Activated CD8-positive, alpha-beta memory T cell treated with anti-CD3 and anti-CD28 coated beads, Interleukin-2, amount 50 U/mL, for 4 hours (primary cell): ENCODE measurements at regions not wholly inside any gene's neighbourhood (a gene's known extent, or its start where the extent isn't known, plus 50 kb on each side); places are given as distances from the start of the nearest gene placed in this dataset.

ENCODE experiments used
- DNase-seq: peaks from one replicate; pipeline ENCODE4 v3.0.0-alpha.2; 2020

DNA sequence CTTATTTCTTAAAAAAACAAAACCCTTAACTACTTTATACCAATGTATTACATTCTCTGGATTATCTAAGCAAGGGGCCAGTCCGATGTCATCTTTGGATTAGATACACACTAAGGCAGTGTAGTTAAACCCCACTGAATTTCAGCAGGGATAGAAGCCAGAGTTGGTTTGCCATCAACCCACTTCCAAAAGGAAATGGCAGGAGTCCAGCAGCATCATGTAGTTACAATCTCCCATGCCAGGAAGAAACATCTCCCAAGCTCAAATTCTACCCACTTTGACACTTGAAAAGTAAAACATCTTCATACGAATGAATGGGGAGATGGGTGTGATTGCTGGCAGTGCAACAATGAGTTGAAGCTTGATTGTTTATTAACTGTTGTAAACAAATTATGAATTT, 203.5 kb upstream of the PLXNC1 start:
- no peak for DNase-seq

GRCh38 chr12:93946542-93947150, 201.7 kb upstream of the PLXNC1 start:
- no peak for DNase-seq

DNA sequence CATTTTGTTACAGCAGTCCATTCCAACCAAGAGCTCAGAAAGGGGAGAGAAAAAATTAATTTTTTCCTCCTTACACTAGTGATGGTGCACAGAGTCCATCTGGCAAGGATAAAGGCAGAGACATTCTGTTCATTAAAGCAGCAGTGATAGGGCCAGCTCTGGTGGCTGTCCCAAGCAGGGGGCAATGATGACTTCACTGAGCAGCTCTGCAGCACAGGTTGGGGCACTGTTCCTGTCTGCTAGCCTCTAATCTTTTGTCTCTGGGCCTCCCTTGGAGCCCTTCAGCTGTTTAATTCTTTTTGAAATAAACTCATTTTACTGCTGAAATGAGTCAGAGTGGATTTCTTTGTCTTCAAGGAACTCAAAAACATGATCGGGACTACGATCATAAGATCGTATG, 200.9 kb upstream of the PLXNC1 start:
- no peak for DNase-seq

GRCh38 chr12:93950311-93950710, 198.1 kb upstream of the PLXNC1 start:
- DNase-seq, result no peak

DNA sequence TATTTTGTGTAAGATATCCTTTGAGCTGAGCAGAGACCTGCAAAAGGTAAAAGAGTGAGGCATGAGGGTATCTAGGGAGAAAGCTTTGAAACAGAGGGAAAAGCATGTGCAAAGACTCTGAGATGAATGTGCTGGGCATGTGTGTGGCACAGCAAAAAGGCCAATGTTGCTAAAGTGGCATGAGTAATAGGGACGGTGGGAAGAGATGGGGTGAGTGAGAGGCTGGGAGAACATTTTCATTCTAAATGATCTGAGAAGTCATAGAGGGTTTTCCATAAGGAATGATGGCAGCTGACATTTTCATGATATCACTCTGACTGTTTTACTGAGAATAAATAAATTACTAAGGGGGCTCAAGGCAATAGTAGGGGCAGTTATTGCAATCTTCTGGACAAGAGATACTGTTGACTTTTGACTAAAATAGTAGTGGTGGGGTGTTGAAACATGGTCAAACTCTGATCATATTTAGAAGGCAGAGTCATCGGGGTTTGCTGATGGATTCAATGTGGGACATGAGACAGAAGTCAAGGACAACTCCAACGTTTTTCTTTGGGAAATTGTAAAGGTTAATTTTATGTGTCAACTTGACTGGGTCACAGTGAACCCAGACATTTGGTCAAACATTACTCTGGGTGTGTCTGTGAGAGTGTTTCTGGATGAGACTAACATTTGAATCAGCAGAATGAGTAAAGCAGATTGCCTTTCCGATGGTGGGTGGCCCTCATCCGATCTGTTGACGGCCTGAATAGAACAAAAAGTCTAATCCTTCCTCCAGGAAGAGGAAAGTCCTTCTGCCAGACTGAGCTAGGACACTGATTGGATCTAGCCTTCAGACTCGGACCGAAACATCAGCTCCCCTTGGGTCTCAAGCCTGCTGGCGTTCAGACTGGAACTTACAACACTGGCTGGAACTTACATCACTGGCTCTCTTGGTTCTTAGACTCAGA, 193.9 kb upstream of the PLXNC1 start:
- no peak for DNase-seq

DNA sequence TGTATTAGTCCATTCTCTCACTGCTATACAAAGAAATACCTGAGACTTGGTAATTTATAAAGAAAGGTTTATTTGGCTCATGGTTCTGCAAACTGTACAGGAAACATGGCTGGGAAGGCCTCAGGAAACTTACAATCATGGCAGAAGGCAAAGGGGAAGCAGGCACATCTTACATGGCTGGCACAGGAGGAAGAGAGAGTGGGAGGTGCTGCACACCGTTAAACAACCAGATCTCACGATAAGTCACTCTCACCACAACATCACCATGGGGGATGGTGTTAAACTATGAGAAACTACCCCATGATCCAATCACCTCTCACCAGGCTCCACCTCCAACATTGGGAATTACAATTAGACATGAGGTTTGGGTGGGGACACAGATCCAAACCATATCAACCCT, 191.8 kb upstream of the PLXNC1 start:
- no peak for DNase-seq

DNA sequence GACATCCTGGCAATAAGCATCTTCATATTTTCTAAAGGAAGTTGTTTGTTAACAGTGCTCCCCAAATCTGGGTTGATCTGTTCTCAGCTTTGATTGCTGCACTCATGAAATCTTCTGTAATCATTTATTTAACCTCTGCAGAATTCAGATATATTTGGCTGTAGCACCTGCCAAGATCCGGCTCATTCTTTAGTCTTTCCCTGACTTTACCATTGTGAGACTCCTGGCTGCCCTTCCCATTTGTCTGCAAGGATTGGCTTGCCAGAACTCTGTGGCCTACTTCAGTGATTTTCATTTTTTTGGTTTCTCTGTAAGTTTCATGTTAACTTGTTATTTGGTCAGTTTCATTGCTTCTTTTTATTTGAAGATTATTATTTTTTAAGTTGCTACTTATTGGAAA, 191.2 kb upstream of the PLXNC1 start:
- DNase-seq, result no peak

DNA sequence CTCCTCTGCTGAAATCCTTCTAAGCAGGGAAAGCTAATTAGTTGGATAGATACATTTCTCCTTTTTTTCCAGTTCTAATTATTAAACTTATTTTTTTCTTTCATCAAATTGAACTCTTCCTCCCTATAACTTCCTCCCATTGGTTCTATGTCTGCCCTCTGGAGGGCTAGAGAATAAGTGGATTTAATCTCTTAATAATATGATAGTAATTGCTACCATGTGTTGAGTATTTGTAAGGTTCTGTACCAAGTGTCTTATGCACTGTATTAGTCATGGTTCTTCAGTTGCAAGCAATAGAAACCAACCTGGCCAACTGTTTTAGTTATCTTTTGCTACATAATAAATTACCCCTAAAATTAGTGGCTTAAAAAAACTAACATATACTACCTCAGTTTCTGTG, 190.5 kb upstream of the PLXNC1 start:
- no peak for DNase-seq

DNA sequence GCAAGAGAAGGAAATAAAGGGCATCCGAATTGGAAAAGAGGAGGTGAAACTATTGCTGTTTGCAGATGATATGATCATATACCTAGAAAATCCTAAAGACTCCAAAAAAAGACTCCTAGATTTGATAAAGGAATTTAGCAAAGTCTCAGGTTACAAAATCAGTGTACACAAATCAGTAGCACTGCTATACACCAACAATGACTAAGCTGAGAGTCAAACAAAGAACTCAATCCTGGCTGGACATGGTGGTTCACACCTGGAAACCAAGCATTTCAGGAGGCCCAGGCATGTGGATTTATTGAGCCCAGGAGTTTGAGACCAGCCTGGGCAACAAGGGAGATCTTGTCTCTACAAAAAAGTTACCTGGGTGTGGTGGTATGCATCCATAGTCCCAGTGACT, 188.7 kb upstream of the PLXNC1 start:
- DNase-seq, result no peak

DNA sequence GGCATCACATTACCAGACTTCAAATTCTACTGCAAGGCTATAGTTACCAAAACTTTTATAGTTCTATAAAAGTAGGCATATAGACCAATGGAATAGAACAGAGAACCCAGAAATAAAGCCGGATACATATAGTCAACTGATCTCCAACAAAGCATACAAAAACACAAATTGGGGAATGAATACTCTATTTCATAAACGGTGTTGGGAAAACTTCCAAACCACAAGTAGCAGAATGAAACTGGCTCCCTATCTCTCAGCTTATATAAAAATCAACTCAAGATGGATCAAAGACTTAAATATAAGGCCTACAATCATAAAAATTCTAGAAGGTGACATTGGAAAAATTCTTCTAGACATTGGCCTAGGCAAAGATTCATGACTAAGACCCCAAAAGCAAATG, 187.9 kb upstream of the PLXNC1 start:
- DNase-seq, result no peak

- DNase-seq, result no peak
Measured at GRCh38 chr12:93962336-93962735, 186.0 kb upstream of the PLXNC1 start.

DNA sequence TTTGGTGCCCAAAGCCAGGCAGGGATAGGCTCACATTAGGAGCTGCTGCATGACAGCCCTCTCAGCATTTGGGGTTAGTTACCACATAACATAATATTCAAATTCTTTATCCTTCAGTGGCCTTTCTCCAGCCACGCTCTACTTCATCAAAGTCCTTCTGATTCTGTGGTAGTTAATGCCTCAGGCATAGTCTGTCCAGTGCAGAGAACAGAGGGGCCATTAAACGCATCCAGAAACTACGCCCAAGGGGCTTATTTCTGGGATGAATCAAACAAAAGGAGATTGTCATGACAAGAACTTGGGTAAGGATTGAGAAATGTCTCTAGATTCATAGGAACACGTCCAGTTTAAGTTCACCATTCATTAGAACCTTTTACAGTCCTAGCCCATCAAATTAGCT, 183.4 kb upstream of the PLXNC1 start:
- DNase-seq, result no peak

DNA sequence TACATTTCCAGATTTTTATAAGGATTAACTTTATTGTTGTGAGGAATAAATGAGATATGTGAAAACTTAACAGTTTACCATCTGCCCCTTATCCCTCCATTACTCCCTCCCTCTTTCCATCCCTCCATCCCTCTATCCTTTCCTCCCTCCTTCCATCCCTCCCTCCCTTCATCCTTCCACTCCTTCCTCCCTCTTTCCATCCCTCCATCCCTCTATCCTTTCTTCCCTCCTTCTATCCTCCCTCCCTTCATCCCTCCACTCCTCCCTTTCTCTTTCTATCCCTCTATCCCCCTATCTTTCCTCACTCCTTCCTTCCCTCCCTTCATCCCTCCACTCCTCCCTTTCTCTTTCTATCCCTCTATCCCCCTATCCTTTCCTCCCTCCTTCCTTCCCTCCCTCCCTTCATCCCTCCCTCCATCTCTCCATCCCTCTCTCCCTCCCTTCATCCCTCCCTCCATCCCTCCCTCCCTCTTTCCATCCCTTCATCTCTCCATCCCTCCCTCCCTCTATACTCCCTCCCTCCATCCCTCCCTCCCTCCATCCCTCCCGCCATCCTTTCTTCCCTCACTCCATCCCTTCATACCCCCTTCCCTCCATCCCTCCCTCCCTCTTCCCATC, 181.8 kb upstream of the PLXNC1 start:
- no peak for DNase-seq

DNA sequence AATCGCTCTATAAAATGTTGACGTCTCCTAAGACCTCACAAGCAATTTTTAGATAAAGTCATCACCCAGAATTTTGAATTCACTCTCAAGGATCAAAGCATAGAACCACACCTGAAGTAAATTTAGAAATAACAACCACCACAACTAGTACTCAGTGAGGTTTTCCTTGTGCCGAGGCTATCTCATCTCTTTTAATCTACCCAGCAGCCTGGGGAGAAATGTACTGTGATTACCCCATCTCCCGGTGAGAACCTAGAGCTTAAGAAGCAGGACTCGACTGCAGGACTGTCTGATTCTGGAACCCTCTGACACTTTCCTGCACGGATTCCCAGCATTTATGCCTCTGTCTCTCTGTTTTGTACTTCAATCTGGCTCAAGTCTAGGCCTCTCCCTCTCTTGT, 180.9 kb upstream of the PLXNC1 start:
- no peak for DNase-seq

GRCh38 chr12:93968536-93969285, 179.7 kb upstream of the PLXNC1 start:
- DNase-seq, result no peak

DNA sequence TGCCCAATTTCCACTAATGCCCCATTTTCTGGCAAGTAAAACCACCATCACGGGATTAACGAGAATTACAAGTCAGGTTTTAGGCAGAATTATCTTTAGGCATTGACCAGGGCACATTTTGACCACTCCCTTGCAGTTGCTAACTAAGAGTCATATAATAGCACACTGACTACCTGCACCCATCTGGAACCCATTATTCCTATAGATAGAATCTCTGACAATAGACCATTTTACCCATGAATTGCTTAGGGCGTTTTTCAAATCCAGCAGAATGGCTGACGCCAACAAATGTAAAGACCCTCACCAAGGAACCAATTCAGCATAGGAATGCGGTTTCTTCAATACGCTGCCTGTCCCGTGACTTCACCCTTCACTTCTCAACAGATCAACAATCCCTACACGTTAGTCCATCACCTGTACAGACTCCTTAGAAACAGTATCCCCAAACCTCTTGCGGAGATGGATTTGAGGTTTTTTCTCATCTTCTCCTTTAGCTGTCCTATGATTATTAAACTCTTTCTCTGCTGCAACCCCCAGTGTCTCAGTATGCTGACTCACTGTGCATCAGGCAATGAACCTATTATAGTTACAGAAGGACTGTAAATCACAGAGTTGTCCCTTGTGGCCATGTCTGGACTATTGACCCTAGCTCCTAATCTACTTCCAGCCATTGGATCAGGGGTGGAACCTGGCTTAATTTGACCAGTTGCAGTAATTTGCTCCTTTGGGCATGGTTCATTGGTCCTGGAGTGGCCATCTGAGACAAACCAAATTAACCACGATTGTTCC, 177.3 kb upstream of the PLXNC1 start:
- no peak for DNase-seq

- DNase-seq, result no peak
Measured at GRCh38 chr12:93972411-93973208, 175.8 kb upstream of the PLXNC1 start.

- DNase-seq, result no peak
Measured at GRCh38 chr12:93974252-93974651, 174.1 kb upstream of the PLXNC1 start.

DNA sequence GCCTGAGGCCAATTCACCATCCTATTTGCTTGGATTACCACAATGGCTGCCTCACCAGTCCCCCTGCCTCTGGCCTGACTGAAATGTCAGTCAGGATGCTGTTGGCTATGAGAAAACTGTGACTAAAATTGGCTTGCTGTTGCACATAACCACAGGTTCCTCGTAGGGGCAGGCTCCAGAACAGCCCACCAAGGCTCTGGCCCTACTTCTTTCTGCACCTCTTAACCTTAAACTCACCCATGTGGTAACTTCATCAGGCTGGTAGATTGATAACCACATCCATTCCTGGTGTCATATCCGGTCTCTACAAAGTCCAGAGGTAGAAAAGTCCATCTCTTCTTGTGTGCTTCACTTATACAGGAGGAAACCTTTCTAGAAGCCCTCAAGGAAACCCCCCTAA, 172.4 kb upstream of the PLXNC1 start:
- no peak for DNase-seq

DNA sequence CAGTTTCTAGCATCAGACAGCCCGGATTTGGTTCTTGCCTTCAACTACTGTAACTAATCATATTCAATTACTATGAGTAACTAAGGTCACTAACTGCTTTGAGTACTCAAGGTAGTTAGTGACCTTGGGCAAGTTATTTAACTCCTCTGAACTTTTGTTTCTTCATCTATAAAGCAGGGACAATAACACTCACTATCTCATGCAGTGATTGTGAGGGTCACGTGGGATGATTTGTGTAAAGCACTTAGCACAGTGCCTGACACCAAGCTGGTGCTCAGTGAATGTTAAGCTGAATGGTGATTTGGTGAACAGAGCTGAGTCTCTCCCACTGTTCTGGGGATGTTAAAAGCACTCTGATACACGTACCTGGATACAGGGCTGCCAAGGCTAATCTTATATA, 171.3 kb upstream of the PLXNC1 start:
- DNase-seq, result no peak

DNA sequence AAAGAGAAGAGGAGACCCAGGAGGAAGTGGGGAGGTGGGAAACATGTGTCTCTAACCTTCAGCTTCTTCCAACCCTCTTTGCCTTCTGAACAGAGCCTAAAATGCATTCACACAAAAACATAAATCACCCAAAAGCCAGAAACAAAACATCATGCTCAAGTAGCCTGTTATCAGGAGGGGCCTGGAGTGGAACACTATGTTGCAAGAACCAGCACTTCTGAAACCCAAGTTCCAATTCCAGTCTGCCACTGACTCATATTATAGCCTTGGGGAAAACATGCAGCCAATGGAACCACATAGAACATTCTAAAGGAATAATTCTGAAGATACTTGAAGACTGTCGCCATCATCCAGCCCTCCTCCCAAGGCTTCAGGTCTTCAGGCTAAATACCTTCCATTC, 169.8 kb upstream of the PLXNC1 start:
- no peak for DNase-seq

DNA sequence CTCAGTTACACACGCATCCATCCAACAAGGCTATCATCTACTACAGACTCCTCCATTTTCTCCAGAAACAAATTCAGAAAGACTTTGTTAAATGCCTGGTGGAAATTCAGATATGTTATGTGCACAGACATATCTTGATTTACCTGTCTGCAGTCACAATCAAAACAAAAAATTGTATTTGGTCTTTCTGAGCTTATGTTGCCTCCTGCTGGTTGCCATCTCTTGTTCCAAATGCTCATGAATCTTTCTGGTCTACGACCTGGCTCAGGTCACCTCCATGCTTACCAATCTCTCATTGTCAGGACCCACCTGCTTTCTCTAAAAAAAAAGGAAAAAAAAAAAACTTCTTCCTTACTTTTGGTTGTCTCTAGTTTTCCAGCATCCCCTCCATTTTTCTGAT, 169.2 kb upstream of the PLXNC1 start:
- DNase-seq, result no peak
